Right atrium auricular region (tissue), 2 donors: ENCODE measurements at regions not wholly inside any gene's neighbourhood (a gene's known extent, or its start where the extent isn't known, plus 50 kb on each side); places are given as distances from the start of the nearest gene placed in this dataset.

Experiments used
- DNase-seq: peaks from one replicate; pipeline ENCODE4 v3.0.0-alpha.2; 2019; ENCODE audit warnings: low spot score
- H3K27ac ChIP-seq, 2 donors: fragments of 200-600 bp; sonication (generic); 1 replicate in 1 of 2; 2 replicates in 1 of 2; pipeline ENCODE4 v1.5.1; 2016 to 2019
- H3K27me3 ChIP-seq, 2 donors: fragments of 200-600 bp; sonication (generic); one replicate each; pipeline versions ENCODE4 v1.5.1 to v1.6.0; 2017 to 2019
- H3K36me3 ChIP-seq: fragments of 200-600 bp; sonication (generic); one replicate; pipeline ENCODE4 v1.5.1; 2016
- H3K4me1 ChIP-seq, 2 donors: fragments of 200-600 bp; sonication (generic); one replicate each; pipeline versions ENCODE4 v1.5.1 to v1.6.0; 2017 to 2019
- H3K4me3 ChIP-seq, 2 donors: fragments of 200-600 bp; sonication (generic); 1 replicate in 1 of 2; 2 replicates in 1 of 2; pipeline ENCODE4 v1.5.1; 2017 to 2019; ENCODE audit warnings: mild to moderate bottlenecking in 1 of 2, moderate library complexity in 1 of 2
- H3K9me3 ChIP-seq, 2 donors: fragments of 200-600 bp; sonication (generic); one replicate each; pipeline ENCODE4 v1.5.1; 2019
- CTCF ChIP-seq, 2 donors: fragments of 200-600 bp; sonication (generic); IDR thresholded peaks; one replicate each; pipeline ENCODE4 v1.5.1; 2019; ENCODE audit warnings: antibody characterized with exemption in 2 of 2

- no peak for DNase-seq
- TF ChIP-seq CTCF (IDR thresholded peaks at IDR 0.05): no peak
- H3K4me3 ChIP-seq: no peak overlapping the region
- no peaks in the 10 kb centered on the region for H3K36me3 ChIP-seq
- H3K4me1 ChIP-seq: peaks cover 0 to 16% of the 10 kb centered on the region in 2 donors
- H3K9me3 ChIP-seq: no peaks in the 10 kb centered on the region
- no peak overlapping the region for H3K27ac ChIP-seq
- peaks cover 0 to 10% of the 10 kb centered on the region in 2 donors for H3K27me3 ChIP-seq
These were observed 96.9 kb upstream of the ANO1 start for GRCh38 chr11:69981119-69981784.

- peaks cover 0 to 11% of the 10 kb centered on the region in 2 donors for H3K27me3 ChIP-seq
- no peak overlapping the region for H3K4me3 ChIP-seq
- no peaks in the 10 kb centered on the region for H3K9me3 ChIP-seq
- no peak overlapping the region for H3K27ac ChIP-seq
- H3K36me3 ChIP-seq: no peaks in the 10 kb centered on the region
- TF ChIP-seq CTCF (IDR thresholded peaks at IDR 0.05): no peak
- peaks cover 0 to 24% of the 10 kb centered on the region in 2 donors for H3K4me1 ChIP-seq
- DNase-seq: no peak
These were observed 95.2 kb upstream of the ANO1 start for GRCh38 chr11:69982690-69983570.

GRCh38 chr11:69983571-69983877, 94.6 kb upstream of the ANO1 start:
- H3K27me3 ChIP-seq: peaks cover 0 to 11% of the 10 kb centered on the region in 2 donors
- no peak overlapping the region for H3K4me3 ChIP-seq
- TF ChIP-seq CTCF (IDR thresholded peaks at IDR 0.05): no peak
- no peak for DNase-seq
- H3K27ac ChIP-seq: no peak overlapping the region
- no peaks in the 10 kb centered on the region for H3K9me3 ChIP-seq
- H3K4me1 ChIP-seq: peaks cover 0 to 24% of the 10 kb centered on the region in 2 donors
- H3K36me3 ChIP-seq: no peaks in the 10 kb centered on the region

GRCh38 chr11:69983897-69984438, 94.1 kb upstream of the ANO1 start:
- no peaks in the 10 kb centered on the region for H3K36me3 ChIP-seq
- no peak overlapping the region for H3K4me3 ChIP-seq
- peaks cover 0 to 11% of the 10 kb centered on the region in 2 donors for H3K27me3 ChIP-seq
- TF ChIP-seq CTCF (IDR thresholded peaks at IDR 0.05): no peak
- peaks cover 0 to 24% of the 10 kb centered on the region in 2 donors for H3K4me1 ChIP-seq
- DNase-seq: no peak
- no peaks in the 10 kb centered on the region for H3K9me3 ChIP-seq
- H3K27ac ChIP-seq: no peak overlapping the region

GRCh38 chr11:69984457-69985261, 93.5 kb upstream of the ANO1 start:
- no peak for TF ChIP-seq CTCF (IDR thresholded peaks at IDR 0.05)
- Histone ChIP-seq H3K27ac (peak overlapping the region in 1 of 2 donors; percentile 29), H3K4me3 (no peak overlapping the region), H3K27me3 (peaks cover 0 to 11% of the 10 kb centered on the region in 2 donors), H3K36me3 (no peaks in the 10 kb centered on the region), H3K4me1 (peaks cover 0 to 24% of the 10 kb centered on the region in 2 donors), H3K9me3 (no peaks in the 10 kb centered on the region)
- no peak for DNase-seq
